ENCODE measurements at regions not wholly inside any gene's neighbourhood (a gene's known extent, or its start where the extent isn't known, plus 50 kb on each side); places are given as distances from the start of the nearest gene placed in this dataset.

DNA sequence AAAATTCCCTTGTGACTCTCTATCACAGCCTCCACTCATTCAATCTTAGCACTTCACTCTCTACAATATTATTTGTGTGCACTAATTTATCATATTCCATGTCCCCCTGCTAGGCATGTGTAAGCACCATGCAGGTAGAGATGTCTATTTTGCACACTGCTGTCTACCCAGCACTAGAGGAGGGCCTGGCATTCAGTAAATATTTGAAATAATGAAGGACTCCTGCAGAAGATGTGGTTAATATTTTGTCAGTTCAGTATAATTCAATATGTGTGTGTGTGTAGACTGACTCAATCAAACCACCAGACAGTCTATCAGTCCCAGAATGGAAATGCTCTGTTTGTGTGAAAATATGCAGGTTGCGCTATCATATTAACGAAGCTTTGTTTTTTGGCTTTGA, 313.6 kb upstream of the CDH6 start:
- no peak for DNase-seq (ENCODE audit: low spot score)
- Mint-ChIP-seq H3K27ac (no peak overlapping the region), H3K4me3 (ENCODE audit: low read depth) (no peak overlapping the region), H3K36me3 (ENCODE audit: low read depth) (no peaks in the 10 kb centered on the region), H3K27me3 (ENCODE audit: low read depth) (no peaks in the 10 kb centered on the region), H3K4me1 (ENCODE audit: low read depth) (no peaks in the 10 kb centered on the region), H3K9me3 (peaks cover 23% of the 10 kb centered on the region)
- intact Hi-C loops (cut with micrococcal nuclease) = no loop called here

DNA sequence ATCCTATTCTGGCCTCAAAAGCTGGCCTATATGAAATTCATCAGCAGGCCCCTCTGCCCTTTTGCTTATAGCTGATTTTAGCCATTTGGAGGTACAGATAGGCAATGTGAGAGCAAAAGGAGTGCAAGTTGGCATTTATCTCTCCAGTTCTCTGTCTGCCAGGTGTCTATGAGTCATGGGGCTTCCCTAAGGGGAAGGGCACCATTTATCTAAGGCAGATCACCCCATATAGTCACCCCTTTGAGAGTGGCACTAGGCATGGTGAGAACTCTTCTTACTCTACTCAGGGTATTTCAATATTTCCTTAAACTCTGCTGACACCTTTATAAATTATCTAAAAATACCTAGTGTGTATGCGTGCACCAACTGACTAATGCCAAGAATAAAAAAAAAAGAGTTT, 314.7 kb upstream of the CDH6 start:
- intact Hi-C loops (cut with micrococcal nuclease) = no loop called here
- Mint-ChIP-seq H3K9me3 (peaks cover 18% of the 10 kb centered on the region), H3K4me1 (ENCODE audit: low read depth) (no peaks in the 10 kb centered on the region), H3K36me3 (ENCODE audit: low read depth) (no peaks in the 10 kb centered on the region), H3K27me3 (ENCODE audit: low read depth) (no peaks in the 10 kb centered on the region), H3K4me3 (ENCODE audit: low read depth) (no peak overlapping the region), H3K27ac (no peak overlapping the region)
- no peak for DNase-seq (ENCODE audit: low spot score)

DNA sequence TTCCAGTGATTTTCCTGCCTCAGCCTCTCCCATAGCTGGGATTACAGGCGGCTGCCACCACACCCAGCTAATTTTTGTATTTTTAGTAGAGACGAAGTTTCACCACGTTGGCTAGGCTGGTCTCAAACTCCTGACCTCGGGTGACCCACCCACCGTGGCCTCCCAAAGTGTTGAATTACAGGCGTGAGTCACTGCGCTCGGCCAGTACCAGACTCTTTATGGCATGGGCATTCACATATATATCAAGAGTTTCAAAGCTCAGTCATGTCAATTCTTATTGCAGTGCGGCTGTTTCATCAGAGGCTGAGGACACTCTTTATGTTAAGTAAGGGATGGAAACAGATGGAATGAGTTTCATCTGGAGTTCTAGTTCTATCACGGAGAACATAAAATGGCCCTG, 315.2 kb upstream of the CDH6 start:
- intact Hi-C loops (cut with micrococcal nuclease) = no loop called here
- H3K27me3 Mint-ChIP-seq (ENCODE audit: low read depth) = no peaks in the 10 kb centered on the region
- peaks cover 16% of the 10 kb centered on the region for H3K9me3 Mint-ChIP-seq
- no peaks in the 10 kb centered on the region for H3K4me1 Mint-ChIP-seq (ENCODE audit: low read depth)
- DNase-seq (ENCODE audit: low spot score) = no peak
- no peak overlapping the region for H3K4me3 Mint-ChIP-seq (ENCODE audit: low read depth)
- no peak overlapping the region for H3K27ac Mint-ChIP-seq
- H3K36me3 Mint-ChIP-seq (ENCODE audit: low read depth) = no peaks in the 10 kb centered on the region

DNA sequence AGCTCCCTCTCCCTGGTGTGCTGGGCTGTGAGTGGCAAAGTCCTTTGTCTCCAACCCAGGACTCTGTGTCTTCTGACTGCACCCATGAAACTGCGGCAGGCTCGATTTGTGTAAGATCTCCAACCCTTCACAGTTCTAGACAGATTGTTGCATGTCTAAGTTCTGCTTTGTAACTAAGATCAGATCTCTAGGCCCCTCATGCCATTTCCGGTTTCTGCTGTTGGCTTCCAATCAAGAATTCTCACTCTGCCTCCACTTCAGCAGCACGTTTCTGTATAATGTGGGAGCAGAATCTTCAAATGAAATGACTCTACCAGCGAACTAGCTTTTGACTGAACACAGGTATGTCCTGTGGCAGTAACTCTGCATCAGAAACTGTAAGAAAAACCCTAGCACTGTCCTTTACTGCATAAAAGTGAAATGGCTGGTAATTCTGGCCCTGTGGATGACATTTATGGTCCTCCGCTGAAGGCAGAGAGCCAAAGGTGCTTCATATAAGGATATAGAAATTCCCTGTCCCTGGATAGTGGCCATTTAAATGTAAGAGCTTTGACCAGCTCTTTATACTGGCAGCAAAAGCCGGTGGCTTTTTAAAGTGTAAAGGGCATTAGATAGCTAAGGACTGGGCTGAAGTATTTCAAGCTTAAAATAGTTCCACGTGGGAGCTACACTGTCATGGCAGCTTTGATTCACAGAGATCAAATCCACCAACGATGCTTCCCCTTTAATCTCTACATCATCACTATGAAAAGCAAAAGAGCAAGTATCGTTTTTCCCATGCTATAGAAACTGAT, 319.0 kb upstream of the CDH6 start:
- no peaks in the 10 kb centered on the region for H3K36me3 Mint-ChIP-seq (ENCODE audit: low read depth)
- no peak overlapping the region for H3K4me3 Mint-ChIP-seq (ENCODE audit: low read depth)
- H3K27me3 Mint-ChIP-seq (ENCODE audit: low read depth) = no peaks in the 10 kb centered on the region
- DNase-seq (ENCODE audit: low spot score) = no peak
- H3K27ac Mint-ChIP-seq = no peak overlapping the region
- H3K4me1 Mint-ChIP-seq (ENCODE audit: low read depth) = no peaks in the 10 kb centered on the region
- intact Hi-C loops (cut with micrococcal nuclease) = no loop called here
- H3K9me3 Mint-ChIP-seq = peaks cover 19% of the 10 kb centered on the region

DNA sequence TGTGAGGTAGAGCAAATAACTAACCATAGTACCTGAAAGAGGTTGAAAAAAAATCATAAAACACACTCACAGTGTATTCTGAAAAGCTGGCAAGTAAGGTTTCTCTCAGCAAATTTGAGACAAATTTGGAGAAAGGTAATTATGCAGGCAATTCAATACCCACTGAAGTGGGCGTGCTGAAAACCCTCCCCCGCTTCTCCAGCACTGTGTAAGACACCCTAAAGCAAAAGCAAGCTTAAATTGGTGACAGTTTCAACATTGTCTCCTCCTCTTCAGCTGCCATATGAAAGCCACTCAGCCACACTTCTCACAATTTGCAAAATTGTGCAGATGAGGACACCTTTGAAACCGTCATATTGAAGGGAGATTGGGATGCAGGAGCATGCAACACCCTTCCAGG, 322.3 kb upstream of the CDH6 start:
- Mint-ChIP-seq H3K27me3 (ENCODE audit: low read depth) (no peaks in the 10 kb centered on the region), H3K36me3 (ENCODE audit: low read depth) (no peaks in the 10 kb centered on the region), H3K4me3 (ENCODE audit: low read depth) (no peak overlapping the region), H3K9me3 (peaks cover 6% of the 10 kb centered on the region), H3K4me1 (ENCODE audit: low read depth) (no peaks in the 10 kb centered on the region), H3K27ac (no peak overlapping the region)
- intact Hi-C loops (cut with micrococcal nuclease) = no loop called here
- DNase-seq (ENCODE audit: low spot score) = no peak

DNA sequence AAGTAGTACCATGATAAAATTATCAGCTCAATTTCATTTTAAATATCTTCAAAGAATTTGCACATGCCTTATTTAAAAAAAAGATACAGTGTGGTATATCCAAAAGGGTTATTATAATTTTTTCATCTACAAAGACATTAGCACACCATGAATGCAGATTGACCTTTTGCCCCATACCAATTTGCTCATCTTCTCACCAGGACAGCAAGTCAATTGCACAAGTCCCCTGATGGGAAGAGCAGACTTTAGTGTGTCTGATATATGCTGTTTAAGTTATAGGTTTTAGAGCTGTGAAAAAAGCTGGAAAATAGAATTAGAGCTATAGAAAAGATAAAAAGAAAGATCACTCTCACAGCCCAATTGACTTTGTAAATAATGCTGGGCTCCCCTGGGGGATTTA, 325.8 kb upstream of the CDH6 start:
- Mint-ChIP-seq H3K27me3 (ENCODE audit: low read depth) (no peaks in the 10 kb centered on the region), H3K36me3 (ENCODE audit: low read depth) (no peaks in the 10 kb centered on the region), H3K27ac (no peak overlapping the region), H3K9me3 (peaks cover 20% of the 10 kb centered on the region), H3K4me1 (ENCODE audit: low read depth) (no peaks in the 10 kb centered on the region), H3K4me3 (ENCODE audit: low read depth) (no peak overlapping the region)
- DNase-seq (ENCODE audit: low spot score) = no peak
- intact Hi-C loops (cut with micrococcal nuclease) = no loop called here

DNA sequence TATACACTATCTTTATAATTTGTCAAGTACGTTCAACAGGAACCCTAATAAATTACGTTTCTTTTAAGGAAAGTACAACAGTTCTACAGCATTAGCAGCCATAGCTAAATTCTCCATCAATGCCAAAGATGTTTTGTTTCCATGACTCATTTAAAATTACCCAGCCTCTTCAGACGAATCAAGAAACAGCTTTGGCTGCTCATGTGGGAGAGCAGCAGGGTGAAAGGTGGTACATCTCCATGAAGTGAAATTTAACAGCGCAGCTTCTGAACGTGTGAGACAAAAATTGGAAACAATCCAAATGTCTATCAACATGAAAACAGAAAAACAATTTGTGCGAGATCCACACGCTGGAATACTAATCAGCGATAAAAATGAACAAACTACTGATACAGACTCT, 327.3 kb upstream of the CDH6 start:
- intact Hi-C loops (cut with micrococcal nuclease) = no loop called here
- no peaks in the 10 kb centered on the region for H3K36me3 Mint-ChIP-seq (ENCODE audit: low read depth)

DNA sequence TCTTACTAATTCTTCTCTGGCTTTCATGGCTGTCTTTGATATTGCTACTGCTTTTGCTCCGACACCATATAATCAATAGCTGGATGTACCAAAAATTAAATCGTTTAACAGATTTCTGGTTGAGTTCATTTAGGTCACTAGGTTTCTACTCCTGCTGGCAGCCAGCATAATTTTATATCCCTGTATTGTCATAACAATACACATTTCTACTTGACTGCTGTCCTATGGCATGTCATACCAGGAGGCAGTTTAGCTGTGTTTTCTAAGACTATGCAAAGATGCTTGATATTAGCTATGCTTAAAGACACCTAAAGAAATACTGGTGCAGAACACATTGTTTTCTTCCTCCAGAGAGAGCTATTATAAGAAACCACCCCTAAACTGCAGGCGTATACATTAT, 337.2 kb upstream of the CDH6 start:
- Mint-ChIP-seq H3K36me3 (ENCODE audit: low read depth) (no peaks in the 10 kb centered on the region), H3K4me3 (ENCODE audit: low read depth) (no peak overlapping the region), H3K27me3 (ENCODE audit: low read depth) (no peaks in the 10 kb centered on the region), H3K27ac (no peak overlapping the region), H3K9me3 (peaks cover 37% of the 10 kb centered on the region), H3K4me1 (ENCODE audit: low read depth) (no peaks in the 10 kb centered on the region)
- no peak for DNase-seq (ENCODE audit: low spot score)
- intact Hi-C loops (cut with micrococcal nuclease) = no loop called here

More for the DNA sequence above, 327.3 kb upstream of the CDH6 start:
- H3K27ac Mint-ChIP-seq = no peak overlapping the region
- no peak for DNase-seq (ENCODE audit: low spot score)
- H3K27me3 Mint-ChIP-seq (ENCODE audit: low read depth) = no peaks in the 10 kb centered on the region
- H3K4me1 Mint-ChIP-seq (ENCODE audit: low read depth) = no peaks in the 10 kb centered on the region
- H3K9me3 Mint-ChIP-seq = peaks cover 17% of the 10 kb centered on the region
- H3K4me3 Mint-ChIP-seq (ENCODE audit: low read depth) = no peak overlapping the region

DNA sequence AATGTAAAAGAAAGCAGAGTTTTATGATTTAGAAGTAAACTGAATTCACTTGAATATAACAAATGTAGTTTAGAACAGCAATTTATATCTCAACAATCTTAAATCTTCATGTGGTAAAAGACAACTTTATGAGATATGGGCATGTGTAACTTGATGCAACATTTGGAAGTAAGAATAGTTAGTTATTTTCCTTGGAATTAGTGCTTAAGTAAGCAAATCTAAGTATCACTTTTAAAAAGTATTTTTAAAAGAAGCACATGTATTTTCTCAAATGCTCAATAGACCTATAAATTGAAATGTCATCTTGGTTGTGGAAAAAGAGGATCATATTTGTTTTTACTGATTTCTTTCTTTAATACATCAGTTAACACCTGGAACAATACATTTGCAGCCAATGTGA, 340.3 kb upstream of the CDH6 start:
- no peak overlapping the region for H3K4me3 Mint-ChIP-seq (ENCODE audit: low read depth)
- H3K36me3 Mint-ChIP-seq (ENCODE audit: low read depth) = no peaks in the 10 kb centered on the region
- no peak for DNase-seq (ENCODE audit: low spot score)
- H3K27me3 Mint-ChIP-seq (ENCODE audit: low read depth) = no peaks in the 10 kb centered on the region
- intact Hi-C loops (cut with micrococcal nuclease) = no loop called here
- peaks cover 29% of the 10 kb centered on the region for H3K9me3 Mint-ChIP-seq
- no peak overlapping the region for H3K27ac Mint-ChIP-seq
- H3K4me1 Mint-ChIP-seq (ENCODE audit: low read depth) = no peaks in the 10 kb centered on the region

DNA sequence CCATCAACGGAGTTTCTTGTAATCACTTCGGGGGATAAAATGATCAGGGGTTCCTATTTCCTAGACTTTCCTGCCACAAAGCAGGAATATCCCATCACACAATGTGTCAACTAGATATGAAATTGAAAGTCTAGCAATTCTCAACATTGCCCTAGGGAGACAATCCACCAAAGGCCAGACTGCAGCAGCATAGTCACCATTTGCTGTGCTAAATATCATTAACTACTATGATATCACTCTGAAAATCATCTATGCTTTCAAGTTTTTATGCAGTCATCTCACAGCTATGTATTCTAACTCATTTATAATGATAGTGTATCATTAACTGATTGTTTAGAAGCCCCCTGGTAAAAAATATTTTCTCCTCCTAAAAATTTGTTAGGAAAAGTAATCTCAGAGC, 342.6 kb upstream of the CDH6 start:
- H3K27me3 Mint-ChIP-seq (ENCODE audit: low read depth) = no peaks in the 10 kb centered on the region
- no peak overlapping the region for H3K4me3 Mint-ChIP-seq (ENCODE audit: low read depth)
- H3K36me3 Mint-ChIP-seq (ENCODE audit: low read depth) = no peaks in the 10 kb centered on the region
- H3K27ac Mint-ChIP-seq = no peak overlapping the region
- DNase-seq (ENCODE audit: low spot score) = no peak
- H3K9me3 Mint-ChIP-seq = peaks cover 11% of the 10 kb centered on the region
- H3K4me1 Mint-ChIP-seq (ENCODE audit: low read depth) = no peaks in the 10 kb centered on the region
- intact Hi-C loops (cut with micrococcal nuclease) = no loop called here

DNA sequence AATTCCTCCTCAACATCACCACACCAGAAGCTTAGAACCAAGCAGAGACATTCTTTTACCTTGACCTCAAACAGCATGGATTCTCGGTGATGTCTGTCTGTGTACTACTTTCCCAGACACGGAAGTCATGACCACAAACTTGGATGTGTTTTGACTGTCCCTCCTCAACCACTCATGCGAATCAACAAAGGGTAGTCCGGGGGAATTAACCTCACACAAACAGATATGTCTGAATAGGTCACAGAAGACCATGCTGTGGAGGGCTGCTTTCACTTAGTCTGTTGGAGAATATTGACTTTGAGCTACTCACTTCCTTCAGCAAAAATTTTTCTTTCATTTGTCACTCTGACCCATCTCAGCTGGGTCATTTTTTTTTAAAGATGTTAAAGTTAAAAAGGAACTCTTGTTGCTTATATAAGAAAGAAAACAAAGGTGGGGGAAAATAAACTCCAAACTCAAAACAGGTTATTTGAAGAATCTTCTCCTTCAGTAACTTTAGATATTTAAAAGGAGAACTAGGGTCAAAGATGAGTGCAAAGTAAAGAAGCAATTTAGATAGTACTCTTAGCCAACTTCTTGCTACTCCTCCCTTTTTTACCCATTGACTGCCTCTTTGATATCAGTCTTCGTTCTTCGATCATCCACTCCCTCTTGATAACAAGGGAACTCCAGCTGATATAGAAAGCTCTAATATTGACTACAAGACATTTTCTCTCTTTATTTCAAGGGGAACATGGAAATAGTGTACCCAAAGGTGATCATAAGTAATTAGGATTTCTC, 343.4 kb upstream of the CDH6 start:
- no peak for DNase-seq (ENCODE audit: low spot score)
- Mint-ChIP-seq H3K27me3 (ENCODE audit: low read depth) (no peaks in the 10 kb centered on the region), H3K9me3 (peaks cover 6% of the 10 kb centered on the region), H3K4me1 (ENCODE audit: low read depth) (no peaks in the 10 kb centered on the region), H3K4me3 (ENCODE audit: low read depth) (no peak overlapping the region), H3K27ac (no peak overlapping the region), H3K36me3 (ENCODE audit: low read depth) (no peaks in the 10 kb centered on the region)
- intact Hi-C loops (cut with micrococcal nuclease) = no loop called here

DNA sequence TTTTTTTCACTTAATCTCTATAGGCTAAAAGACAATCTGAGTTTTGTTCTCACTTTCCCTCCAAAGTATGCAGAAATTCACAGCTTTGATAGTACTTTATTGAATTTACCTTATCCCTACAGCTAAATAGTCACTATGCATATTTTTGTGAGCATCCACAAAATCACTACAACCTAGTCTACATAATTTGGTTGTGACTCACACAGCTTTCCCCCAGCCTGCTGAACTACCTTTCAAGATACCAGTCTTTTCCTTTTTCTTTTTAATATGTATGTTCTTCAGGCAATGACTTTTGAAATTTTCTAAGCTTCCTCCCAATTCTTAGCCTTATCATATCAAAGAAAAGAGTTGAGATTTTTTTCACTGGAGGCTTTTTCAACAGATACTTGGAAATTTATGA, 347.3 kb upstream of the CDH6 start:
- H3K27me3 Mint-ChIP-seq (ENCODE audit: low read depth) = no peaks in the 10 kb centered on the region
- H3K4me1 Mint-ChIP-seq (ENCODE audit: low read depth) = no peaks in the 10 kb centered on the region
- H3K36me3 Mint-ChIP-seq (ENCODE audit: low read depth) = no peaks in the 10 kb centered on the region
- no peak for DNase-seq (ENCODE audit: low spot score)
- H3K9me3 Mint-ChIP-seq = peaks cover 11% of the 10 kb centered on the region
- H3K4me3 Mint-ChIP-seq (ENCODE audit: low read depth) = no peak overlapping the region
- H3K27ac Mint-ChIP-seq = no peak overlapping the region
- intact Hi-C loops (cut with micrococcal nuclease) = no loop called here

DNA sequence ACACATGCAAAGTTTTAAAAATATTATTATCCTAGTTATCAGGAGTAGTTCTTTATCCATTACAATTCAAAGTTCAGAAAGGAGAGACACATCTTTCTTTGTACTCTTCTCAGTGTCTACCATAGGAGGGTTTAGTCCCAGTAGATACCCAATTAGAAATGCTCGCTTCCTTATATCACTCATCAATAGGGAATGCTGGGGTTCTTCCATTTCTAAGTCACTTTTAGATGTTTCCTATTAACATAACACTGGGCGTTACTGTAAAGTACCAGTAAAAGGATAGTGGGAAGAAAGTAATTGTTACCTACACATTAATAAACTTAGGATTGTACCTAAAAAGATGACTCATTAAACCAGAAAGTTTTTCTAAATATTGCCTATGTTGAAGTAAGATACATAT, 348.3 kb upstream of the CDH6 start:
- Mint-ChIP-seq H3K36me3 (ENCODE audit: low read depth) (no peaks in the 10 kb centered on the region), H3K27me3 (ENCODE audit: low read depth) (no peaks in the 10 kb centered on the region), H3K4me1 (ENCODE audit: low read depth) (no peaks in the 10 kb centered on the region), H3K4me3 (ENCODE audit: low read depth) (no peak overlapping the region), H3K27ac (no peak overlapping the region), H3K9me3 (peaks cover 14% of the 10 kb centered on the region)
- intact Hi-C loops (cut with micrococcal nuclease) = no loop called here
- DNase-seq (ENCODE audit: low spot score) = no peak
